ENCODE measurements at regions not wholly inside any gene's neighbourhood (a gene's known extent, or its start where the extent isn't known, plus 50 kb on each side); places are given as distances from the start of the nearest gene placed in this dataset.

- no peak for TF ChIP-seq CTCF (IDR thresholded peaks at IDR 0.05; ENCODE audit: low read depth, low read length)
- no peak for TF ChIP-seq POLR2A (IDR thresholded peaks at IDR 0.05; ENCODE audit: extremely low read depth, insufficient read length)
- TF ChIP-seq MYC (IDR thresholded peaks at IDR 0.05; ENCODE audit: low read depth, low read length), result no peak
These were observed 1080.6 kb upstream of the CDH6 start for GRCh38 chr5:30112867-30113266.
